Skeletal muscle satellite cell (primary cell): ENCODE measurements at regions not wholly inside any gene's neighbourhood (a gene's known extent, or its start where the extent isn't known, plus 50 kb on each side); places are given as distances from the start of the nearest gene placed in this dataset.
"Not testable (repeated sequence)": the region's sequence is repeated elsewhere in the genome, so short reads cannot be mapped to it uniquely, and the experiment has no call there.

Experiments
- H3K27me3 ChIP-seq: 2 replicates; pipeline ENCODE4 v1.7.0; 2013; ENCODE audit warnings: low read length; ENCODE audit not compliant: control insufficient read depth, insufficient read depth
- H3K36me3 ChIP-seq: 2 replicates; pipeline ENCODE4 v1.7.0; 2013; ENCODE audit warnings: mild to moderate bottlenecking, control low read depth, low read length; ENCODE audit not compliant: insufficient read depth
- H3K4me1 ChIP-seq: 2 replicates; pipeline ENCODE4 v1.7.0; 2013; ENCODE audit warnings: low read length; ENCODE audit not compliant: control insufficient read depth, insufficient read depth
- H3K4me2 ChIP-seq: 2 replicates; pipeline ENCODE4 v1.7.0; 2013; ENCODE audit warnings: mild to moderate bottlenecking, low read length
- H3K4me3 ChIP-seq: 2 replicates; pipeline ENCODE4 v1.7.0; 2013; ENCODE audit warnings: low read length
- H3K9ac ChIP-seq: 2 replicates; pipeline ENCODE4 v1.7.0; 2013; ENCODE audit warnings: mild to moderate bottlenecking, low read depth, low read length, moderate library complexity
- H3K9me3 ChIP-seq: replicated peaks from 2 replicates; pipeline ENCODE4 v1.7.0; 2013; ENCODE audit warnings: mild to moderate bottlenecking, control low read depth, low read length

- H3K36me3 ChIP-seq, H3K4me1 ChIP-seq, H3K4me3 ChIP-seq, H3K9me3 ChIP-seq, H3K9ac ChIP-seq, H3K4me2 ChIP-seq, H3K27me3 ChIP-seq: not testable (repeated sequence)
These were observed 363.8 kb downstream of the S1PR1 start for GRCh38 chr1:101600615-101601014.

GRCh38 chr1:101603726-101604125, 366.9 kb downstream of the S1PR1 start:
- H3K27me3 ChIP-seq = no peaks in the 10 kb centered on the region
- H3K36me3 ChIP-seq = no peaks in the 10 kb centered on the region
- no peak overlapping the region for H3K9ac ChIP-seq

GRCh38 chr1:101605878-101606277, 369.1 kb downstream of the S1PR1 start:
- Histone ChIP-seq H3K9ac (no peak overlapping the region), H3K4me3 (no peak overlapping the region), H3K9me3 (no peaks in the 10 kb centered on the region), H3K4me1 (no peaks in the 10 kb centered on the region), H3K27me3 (no peaks in the 10 kb centered on the region), H3K4me2 (no peak overlapping the region), H3K36me3 (no peaks in the 10 kb centered on the region)

More at GRCh38 chr1:101603726-101604125, 366.9 kb downstream of the S1PR1 start:
- Histone ChIP-seq H3K9me3 (no peaks in the 10 kb centered on the region), H3K4me3 (no peak overlapping the region), H3K4me2 (no peak overlapping the region), H3K4me1 (no peaks in the 10 kb centered on the region)

GRCh38 chr1:101613546-101613945, 376.7 kb downstream of the S1PR1 start:
- no peak overlapping the region for H3K4me2 ChIP-seq
- H3K9me3 ChIP-seq = no peaks in the 10 kb centered on the region
- H3K36me3 ChIP-seq = no peaks in the 10 kb centered on the region
- no peak overlapping the region for H3K9ac ChIP-seq
- H3K4me3 ChIP-seq = no peak overlapping the region
- H3K4me1 ChIP-seq = no peaks in the 10 kb centered on the region
- H3K27me3 ChIP-seq = no peaks in the 10 kb centered on the region

DNA sequence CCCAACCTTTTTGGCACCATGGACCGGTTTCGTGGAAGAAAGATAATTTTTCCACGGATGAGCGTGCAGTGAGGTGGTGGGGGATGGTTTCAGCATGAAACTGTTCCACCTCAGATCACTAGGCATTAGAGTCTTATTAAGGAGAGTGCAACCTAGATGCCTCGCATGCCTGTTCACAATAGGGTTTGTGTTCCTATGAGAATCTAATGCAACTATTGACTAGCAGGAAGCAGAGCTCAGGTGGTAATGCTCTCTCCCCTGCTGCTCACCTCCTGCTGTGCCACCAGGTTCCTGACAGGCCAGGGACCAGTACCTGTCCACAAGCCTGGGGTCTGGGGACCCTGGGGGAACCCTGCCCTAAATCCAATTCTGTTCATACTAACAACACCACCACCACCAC, 377.8 kb downstream of the OLFM3 start:
- H3K4me3 ChIP-seq = no peak overlapping the region
- no peak overlapping the region for H3K4me2 ChIP-seq
- H3K9ac ChIP-seq = no peak overlapping the region
- no peaks in the 10 kb centered on the region for H3K27me3 ChIP-seq
- H3K4me1 ChIP-seq = no peaks in the 10 kb centered on the region
- no peaks in the 10 kb centered on the region for H3K9me3 ChIP-seq
- no peaks in the 10 kb centered on the region for H3K36me3 ChIP-seq

DNA sequence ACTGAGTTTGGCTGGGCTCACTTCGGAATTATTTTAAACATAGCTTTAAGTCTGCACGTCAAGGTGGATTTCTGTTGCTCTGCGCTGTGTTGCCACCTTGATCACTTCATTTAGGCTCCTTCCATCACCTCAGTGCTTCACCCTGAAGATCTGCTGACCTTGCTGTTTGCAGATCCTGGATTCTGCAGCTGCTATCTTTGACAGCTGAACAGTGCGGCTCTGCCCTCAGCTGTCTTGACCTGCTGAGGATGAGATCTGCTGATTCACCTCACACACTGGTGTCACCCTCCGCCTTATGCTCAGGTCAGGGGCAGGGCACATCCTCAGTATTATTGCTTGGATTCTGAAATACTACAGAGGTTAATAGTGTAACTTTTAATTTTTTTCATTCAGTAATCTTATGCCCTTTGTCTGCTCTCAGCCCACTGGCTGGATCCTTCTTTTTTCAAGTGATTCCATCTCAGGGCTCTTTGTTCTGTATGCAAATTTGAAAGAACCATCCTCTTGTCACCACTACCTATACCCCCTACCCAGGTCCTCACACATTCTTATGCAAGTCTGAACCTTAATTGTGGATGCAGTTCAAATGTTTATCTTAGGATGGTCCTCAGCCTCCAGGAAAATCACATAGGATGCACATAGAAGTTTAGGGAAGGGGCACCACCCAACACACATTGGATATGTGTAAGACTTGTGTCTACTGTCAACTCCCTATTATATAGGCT, 364.0 kb downstream of the OLFM3 start:
- Histone ChIP-seq H3K9me3 (no peaks in the 10 kb centered on the region), H3K27me3 (no peaks in the 10 kb centered on the region), H3K36me3 (no peaks in the 10 kb centered on the region)

GRCh38 chr1:101645810-101646209, 350.9 kb downstream of the OLFM3 start:
- no peak overlapping the region for H3K4me2 ChIP-seq
- H3K27me3 ChIP-seq = no peaks in the 10 kb centered on the region

More for the DNA sequence above, 364.0 kb downstream of the OLFM3 start:
- Histone ChIP-seq H3K4me1 (no peaks in the 10 kb centered on the region), H3K4me2 (no peak overlapping the region), H3K9ac (no peak overlapping the region), H3K4me3 (no peak overlapping the region)

GRCh38 chr1:101652484-101652883, 344.2 kb downstream of the OLFM3 start:
- H3K36me3 ChIP-seq = no peaks in the 10 kb centered on the region
- H3K27me3 ChIP-seq = no peaks in the 10 kb centered on the region
- peaks cover 6% of the 10 kb centered on the region for H3K4me1 ChIP-seq
- H3K4me2 ChIP-seq = no peak overlapping the region
- H3K9ac ChIP-seq = no peak overlapping the region
- H3K4me3 ChIP-seq = no peak overlapping the region
- no peaks in the 10 kb centered on the region for H3K9me3 ChIP-seq

More at GRCh38 chr1:101645810-101646209, 350.9 kb downstream of the OLFM3 start:
- Histone ChIP-seq H3K9me3 (no peaks in the 10 kb centered on the region), H3K4me3 (no peak overlapping the region), H3K36me3 (no peaks in the 10 kb centered on the region), H3K4me1 (no peaks in the 10 kb centered on the region), H3K9ac (no peak overlapping the region)

DNA sequence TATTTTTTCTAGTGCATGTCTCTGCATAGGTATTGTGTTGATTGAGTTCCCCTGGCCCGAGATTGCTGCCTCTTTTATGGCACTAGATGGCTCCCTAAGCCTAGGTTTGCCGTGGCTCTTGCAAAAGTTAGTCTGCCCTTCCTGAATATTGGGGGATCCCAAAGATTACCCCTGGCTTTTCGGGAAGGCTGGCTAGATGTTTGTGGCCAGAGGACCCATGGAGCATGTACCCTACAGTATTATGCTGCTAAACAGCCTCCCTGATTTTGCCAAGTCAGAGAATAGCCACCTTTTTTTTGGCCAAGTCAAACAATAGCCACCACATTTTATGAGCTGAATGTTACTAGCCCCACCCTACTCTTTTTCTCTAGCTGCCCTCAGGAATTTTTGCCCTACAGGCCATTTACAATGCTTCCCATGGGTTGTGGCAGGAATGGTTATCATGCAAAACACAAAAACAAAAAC, 343.2 kb downstream of the OLFM3 start:
- H3K36me3 ChIP-seq = no peaks in the 10 kb centered on the region
- H3K4me3 ChIP-seq = no peak overlapping the region
- peak overlapping the region; percentile 58 for H3K4me2 ChIP-seq
- peaks cover 6% of the 10 kb centered on the region for H3K4me1 ChIP-seq
- no peak overlapping the region for H3K9ac ChIP-seq
- H3K9me3 ChIP-seq = no peaks in the 10 kb centered on the region
- no peaks in the 10 kb centered on the region for H3K27me3 ChIP-seq

DNA sequence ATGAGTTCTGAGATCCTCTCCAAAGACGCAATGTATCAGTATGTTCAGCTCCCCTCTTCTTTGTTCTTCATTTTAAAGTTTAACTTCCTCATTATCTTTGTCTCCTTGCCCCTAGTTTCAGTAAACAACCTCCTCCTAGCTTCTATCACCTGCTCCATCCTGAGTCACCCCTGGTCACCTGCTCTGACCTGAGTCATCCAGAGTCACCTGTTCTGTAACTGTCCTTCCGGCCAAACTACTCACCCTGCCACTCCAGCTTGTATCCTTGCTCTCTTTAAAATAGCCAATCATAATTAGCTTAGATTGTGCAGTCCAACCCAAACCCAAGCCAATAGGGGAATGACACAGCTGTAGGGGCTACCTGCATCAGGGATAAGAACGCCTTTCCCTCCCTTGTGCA, 332.0 kb downstream of the OLFM3 start:
- no peaks in the 10 kb centered on the region for H3K9me3 ChIP-seq
- no peaks in the 10 kb centered on the region for H3K36me3 ChIP-seq
- no peak overlapping the region for H3K9ac ChIP-seq
- H3K4me3 ChIP-seq = no peak overlapping the region
- no peak overlapping the region for H3K4me2 ChIP-seq
- H3K27me3 ChIP-seq = no peaks in the 10 kb centered on the region
- H3K4me1 ChIP-seq = no peaks in the 10 kb centered on the region

DNA sequence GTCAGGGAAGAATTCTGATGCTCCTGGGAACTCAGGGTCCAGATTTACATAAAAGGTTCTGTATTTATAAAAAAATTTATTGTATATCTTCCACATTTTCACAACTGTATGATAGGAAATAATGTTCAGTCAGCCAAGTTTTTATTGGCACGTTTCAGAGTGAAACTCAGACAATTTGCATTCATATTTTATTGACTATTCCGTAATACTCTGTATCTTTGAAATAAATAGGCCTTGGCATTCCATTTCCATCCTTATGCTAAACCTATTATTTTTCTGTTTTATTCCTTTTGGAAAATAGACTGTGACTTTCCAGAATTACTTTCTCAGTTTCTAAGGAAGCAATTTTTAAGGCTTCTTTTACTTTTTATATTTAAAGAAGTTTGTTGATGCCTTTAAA, 329.0 kb downstream of the OLFM3 start:
- H3K4me1 ChIP-seq = no peaks in the 10 kb centered on the region
- H3K4me2 ChIP-seq = no peak overlapping the region
- no peaks in the 10 kb centered on the region for H3K27me3 ChIP-seq
- no peaks in the 10 kb centered on the region for H3K9me3 ChIP-seq
- no peak overlapping the region for H3K4me3 ChIP-seq
- H3K36me3 ChIP-seq = no peaks in the 10 kb centered on the region
- H3K9ac ChIP-seq = no peak overlapping the region

DNA sequence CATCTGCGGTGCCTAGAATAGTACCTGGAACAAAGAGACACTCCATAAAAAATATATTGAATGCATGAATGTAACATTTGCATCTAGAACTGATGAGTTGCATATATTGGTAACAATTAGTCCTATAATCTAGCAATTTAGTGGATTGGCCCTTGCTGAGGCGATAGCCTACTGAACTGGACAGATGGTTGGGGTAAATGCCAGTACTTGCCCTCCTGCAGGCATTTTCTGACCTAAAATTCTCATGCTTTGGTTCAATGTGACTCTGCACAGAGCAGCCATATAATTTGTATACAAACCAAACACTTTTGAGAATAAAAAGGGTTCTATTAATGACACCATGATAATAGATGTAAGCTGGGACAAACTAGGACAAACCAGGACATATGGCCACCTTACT, 313.6 kb downstream of the OLFM3 start:
- H3K36me3 ChIP-seq = no peaks in the 10 kb centered on the region
- H3K27me3 ChIP-seq = no peaks in the 10 kb centered on the region
- H3K9me3 ChIP-seq = no peaks in the 10 kb centered on the region
- no peak overlapping the region for H3K4me2 ChIP-seq
- no peak overlapping the region for H3K9ac ChIP-seq
- no peak overlapping the region for H3K4me3 ChIP-seq
- H3K4me1 ChIP-seq = no peaks in the 10 kb centered on the region
